Liver (tissue), 7 donors: ENCODE measurements at regions not wholly inside any gene's neighbourhood (a gene's known extent, or its start where the extent isn't known, plus 50 kb on each side); places are given as distances from the start of the nearest gene placed in this dataset.

Experiments used
- DNase-seq: peaks from one replicate; pipeline ENCODE4 v3.0.0-alpha.2; 2017; ENCODE audit warnings: low spot score
- H3K27ac ChIP-seq, 2 donors: one replicate each; pipeline ENCODE4 v1.7.0; 2013; ENCODE audit warnings: inconsistent platforms in 2 of 2, low read length in 2 of 2, control low read depth in 1 of 2, low read depth in 1 of 2, mild to moderate bottlenecking in 1 of 2
- H3K27me3 ChIP-seq, 4 donors: one replicate each; pipeline versions ENCODE4 v1.6.1 to v1.7.0; 2013; ENCODE audit warnings: low read length in 3 of 4, inconsistent platforms in 1 of 4, mild to moderate bottlenecking in 1 of 4, moderate library complexity in 1 of 4; ENCODE audit not compliant: control insufficient read depth in 4 of 4, insufficient read depth in 4 of 4
- H3K36me3 ChIP-seq, 4 donors: one replicate each; pipeline versions ENCODE4 v1.6.1 to v1.7.0; 2013; ENCODE audit warnings: low read length in 3 of 4, mild to moderate bottlenecking in 3 of 4, low read depth in 1 of 4, moderate library complexity in 1 of 4; ENCODE audit not compliant: control insufficient read depth in 4 of 4, insufficient read depth in 3 of 4
- H3K4me1 ChIP-seq, 4 donors: one replicate each; pipeline versions ENCODE4 v1.6.1 to v1.7.0; 2013; ENCODE audit warnings: low read length in 3 of 4, mild to moderate bottlenecking in 3 of 4, moderate library complexity in 1 of 4; ENCODE audit not compliant: control insufficient read depth in 4 of 4, insufficient read depth in 4 of 4
- H3K4me3 ChIP-seq, 3 donors: one replicate each; pipeline versions ENCODE4 v1.6.1 to v1.7.0; 2013; ENCODE audit warnings: low read length in 3 of 3, control low read depth in 1 of 3, low read depth in 1 of 3, mild to moderate bottlenecking in 1 of 3
- H3K9ac ChIP-seq, 2 donors: one replicate each; pipeline ENCODE4 v1.7.0; 2013; ENCODE audit warnings: low read length in 2 of 2, mild to moderate bottlenecking in 2 of 2, moderate library complexity in 2 of 2, control low read depth in 1 of 2, low read depth in 1 of 2
- H3K9me3 ChIP-seq, 4 donors: one replicate each; pipeline versions ENCODE4 v1.6.1 to v1.7.0; 2013; ENCODE audit warnings: low read length in 3 of 4; ENCODE audit not compliant: control insufficient read depth in 4 of 4
- ATF3 ChIP-seq: IDR thresholded peaks from 2 replicates; pipeline ENCODE4 v1.6.1; 2016; ENCODE audit warnings: antibody characterized with exemption
- EGR1 ChIP-seq, 2 donors: IDR thresholded peaks; 2 replicates each; pipeline ENCODE4 v1.6.1; 2016 to 2018; ENCODE audit warnings: antibody characterized with exemption in 2 of 2, low read depth in 2 of 2
- FOXA1 ChIP-seq: IDR thresholded peaks from 2 replicates; pipeline ENCODE4 v1.6.1; 2016; ENCODE audit warnings: antibody characterized with exemption
- HNF4G ChIP-seq: IDR thresholded peaks from 2 replicates; pipeline ENCODE4 v1.6.1; 2016; ENCODE audit warnings: antibody characterized with exemption
- JUND ChIP-seq, 2 donors: IDR thresholded peaks; 2 replicates each; pipeline ENCODE4 v1.6.1; 2016; ENCODE audit warnings: antibody characterized with exemption in 2 of 2
- MAX ChIP-seq: IDR thresholded peaks from 2 replicates; pipeline ENCODE4 v1.6.1; 2016; ENCODE audit warnings: antibody characterized with exemption
- RAD21 ChIP-seq, 2 donors: IDR thresholded peaks; 2 replicates each; pipeline ENCODE4 v1.6.1; 2016; ENCODE audit warnings: antibody characterized with exemption in 2 of 2, mild to moderate bottlenecking in 2 of 2
- REST ChIP-seq: IDR thresholded peaks from 2 replicates; pipeline ENCODE4 v1.6.1; 2016; ENCODE audit warnings: antibody characterized with exemption, mild to moderate bottlenecking
- SP1 ChIP-seq: IDR thresholded peaks from 2 replicates; pipeline ENCODE4 v1.6.1; 2018; ENCODE audit warnings: antibody characterized with exemption, mild to moderate bottlenecking
- TAF1 ChIP-seq: conservative IDR thresholded peaks from 2 replicates; pipeline ENCODE4 v1.6.1; 2016; ENCODE audit warnings: antibody characterized with exemption, mild to moderate bottlenecking
- YY1 ChIP-seq: IDR thresholded peaks from 2 replicates; pipeline ENCODE4 v1.6.1; 2016; ENCODE audit warnings: antibody characterized with exemption, mild to moderate bottlenecking
- WGBS: extraction: QIAGEN DNeasy Blood & Tissue Kit; methylation state at CpG from one replicate; pipeline ENCODE4 v1.1.7; 2013; 5-methylcytosine and 5-hydroxymethylcytosine counted together
- donor health status: healthy.
- donor health status: healthy.
- donor health status: healthy.
- donor health status: healthy.

- DNase-seq: no peak
These were observed 112.6 kb downstream of the IRF8 start for GRCh38 chr16:86011532-86011931.

GRCh38 chr16:86012221-86012620 is 113.3 kb downstream of the IRF8 start:
- no peaks in the 10 kb centered on the region for H3K4me1 ChIP-seq
- 81% methylated on average over 5 of the region's 5 CpGs for WGBS
- no peaks in the 10 kb centered on the region for H3K9me3 ChIP-seq
- no peaks in the 10 kb centered on the region for H3K27me3 ChIP-seq
- H3K36me3 ChIP-seq: no peaks in the 10 kb centered on the region
- H3K4me3 ChIP-seq: no peak overlapping the region
- H3K27ac ChIP-seq: no peak overlapping the region
- no peak for DNase-seq
- no peak overlapping the region for H3K9ac ChIP-seq
- TF ChIP-seq YY1 (no peak), SP1 (no peak), RAD21 (IDR thresholded peaks at IDR 0.05) (no peak), HNF4G (no peak), ATF3 (no peak), MAX (no peak), REST (no peak), TAF1 (no peak)

More at GRCh38 chr16:86011532-86011931, 112.6 kb downstream of the IRF8 start:
- Histone ChIP-seq H3K4me3 (no peak overlapping the region), H3K9me3 (no peaks in the 10 kb centered on the region), H3K36me3 (no peaks in the 10 kb centered on the region), H3K9ac (no peak overlapping the region), H3K27ac (no peak overlapping the region), H3K4me1 (no peaks in the 10 kb centered on the region), H3K27me3 (no peaks in the 10 kb centered on the region)
- no peak for TF ChIP-seq FOXA1
- TF ChIP-seq YY1: no peak
- no peak for TF ChIP-seq EGR1 (IDR thresholded peaks at IDR 0.05; ENCODE audit: low read depth in 2 of 2)
- TF ChIP-seq SP1: no peak
- no peak for TF ChIP-seq REST
- no peak for TF ChIP-seq JUND (IDR thresholded peaks at IDR 0.05)
- no peak for TF ChIP-seq ATF3
- 73% methylated on average over 5 of the region's 5 CpGs for WGBS
